IMR-90 (cell line): ENCODE measurements at regions not wholly inside any gene's neighbourhood (a gene's known extent, or its start where the extent isn't known, plus 50 kb on each side); places are given as distances from the start of the nearest gene placed in this dataset.

Experiments
- ATAC-seq: fragments of 200-7000 bp; cut with Tn5 transposase; 2 replicates; pipeline ENCODE4 v1.9.1; 2020; ENCODE audit warnings: low read depth, mild to moderate bottlenecking, moderate library complexity
- BruUV-seq: library from RNA; stranded (reverse); fragments of 400-500 nt; replicated peaks from 2 replicates; lab custom pipeline; 2021; lab: Mats Ljungman, UMichigan
- CTCF ChIA-PET: fragments of 300-600 bp; formaldehyde crosslinking; extraction: SDS; loops from one replicate; lab custom pipeline; 2021; ENCODE audit warnings: antibody characterized with exemption; lab: Yijun Ruan, JAX
- POLR2A ChIA-PET: fragments of 300-600 bp; sonication (Branson Sonifier 250); formaldehyde crosslinking; loops from one replicate; lab custom pipeline; 2022; ENCODE audit warnings: antibody characterized with exemption; ENCODE audit not compliant: unreplicated experiment; lab: Charles Lee
- DNase-seq: peaks from one replicate; pipeline ENCODE4 v3.0.0; 2013
- H2AFZ ChIP-seq: replicated peaks from 2 replicates; pipeline ENCODE3; 2013; ENCODE audit warnings: low read length, mild to moderate bottlenecking; ENCODE audit not compliant: poor library complexity
- H2AK5ac ChIP-seq: 2 replicates; pipeline ENCODE4 v1.6.1; 2013; ENCODE audit warnings: low read depth, low read length, inconsistent platforms
- H2AK9ac ChIP-seq: replicated peaks from 2 replicates; pipeline ENCODE3; 2013; ENCODE audit warnings: mild to moderate bottlenecking, low read depth, low read length, moderate library complexity; ENCODE audit not compliant: poor library complexity
- H2BK120ac ChIP-seq: 2 replicates; pipeline ENCODE4 v1.6.1; 2013; ENCODE audit warnings: low read depth, low read length, inconsistent platforms
- H2BK15ac ChIP-seq: 3 replicates; pipeline ENCODE4 v1.6.1; 2013; ENCODE audit warnings: low read depth, low read length, inconsistent platforms
- H2BK20ac ChIP-seq: 2 replicates; pipeline ENCODE4 v1.6.1; 2013; ENCODE audit warnings: low read depth, mild to moderate bottlenecking, inconsistent platforms, low read length, moderate library complexity
- H2BK5ac ChIP-seq: 2 replicates; pipeline ENCODE4 v1.6.1; 2013; ENCODE audit warnings: mild to moderate bottlenecking, low read depth, low read length, inconsistent platforms; ENCODE audit not compliant: poor library complexity, severe bottlenecking
- H3K14ac ChIP-seq: replicated peaks from 2 replicates; pipeline ENCODE4 v1.6.1; 2013; ENCODE audit warnings: low read depth, low read length, inconsistent platforms
- H3K18ac ChIP-seq: 2 replicates; pipeline ENCODE4 v1.6.1; 2013; ENCODE audit warnings: low read depth, low read length, control low read depth
- H3K23ac ChIP-seq: 2 replicates; pipeline ENCODE4 v1.6.1; 2013; ENCODE audit warnings: low read depth, low read length, inconsistent platforms
- H3K27ac ChIP-seq: 2 replicates; pipeline ENCODE4 v1.5.1; 2013; ENCODE audit warnings: mild to moderate bottlenecking, control low read depth, low read length; ENCODE audit not compliant: insufficient read depth
- H3K27me3 ChIP-seq: 2 replicates; pipeline ENCODE4 v1.6.1; 2013; ENCODE audit warnings: low read length; ENCODE audit not compliant: control insufficient read depth, insufficient read depth
- H3K36me3 ChIP-seq: 2 replicates; pipeline ENCODE4 v1.6.1; 2013; ENCODE audit warnings: low read length, mixed read lengths; ENCODE audit not compliant: control insufficient read depth, insufficient read depth
- H3K4ac ChIP-seq: 2 replicates; pipeline ENCODE4 v1.6.1; 2013; ENCODE audit warnings: low read depth, low read length, inconsistent platforms
- H3K4me1 ChIP-seq: 2 replicates; pipeline ENCODE4 v1.6.1; 2013; ENCODE audit warnings: low read length, mixed read lengths; ENCODE audit not compliant: control insufficient read depth, insufficient read depth
- H3K4me2 ChIP-seq: 2 replicates; pipeline ENCODE4 v1.6.1; 2013; ENCODE audit warnings: low read depth, mild to moderate bottlenecking, control low read depth, low read length, moderate library complexity
- H3K4me3 ChIP-seq: 2 replicates; pipeline ENCODE4 v1.5.1; 2013; ENCODE audit warnings: low read depth, mild to moderate bottlenecking, control low read depth, low read length, moderate library complexity; ENCODE audit not compliant: insufficient read depth
- H3K56ac ChIP-seq: 2 replicates; pipeline ENCODE4 v1.6.1; 2013; ENCODE audit warnings: low read length, inconsistent platforms; ENCODE audit not compliant: insufficient read depth; ENCODE audit errors: extremely low read depth
- H3K79me1 ChIP-seq, 2 experiments: 2 replicates each; pipeline ENCODE4 v1.6.1; 2013; ENCODE audit warnings: low read length in 2 of 2, inconsistent platforms in 1 of 2, low read depth in 1 of 2
- H3K9ac ChIP-seq: 2 replicates; pipeline ENCODE4 v1.6.1; 2013; ENCODE audit warnings: low read depth, low read length, control low read depth
- H3K9me1 ChIP-seq: 2 replicates; pipeline ENCODE4 v1.6.1; 2013; ENCODE audit warnings: low read length, inconsistent platforms; ENCODE audit not compliant: insufficient read depth
- H3K9me3 ChIP-seq: 2 replicates; pipeline ENCODE4 v1.6.1; 2013; ENCODE audit warnings: low read length; ENCODE audit not compliant: control insufficient read depth, insufficient read depth
- H4K20me1 ChIP-seq: 2 replicates; pipeline ENCODE4 v1.6.1; 2013; ENCODE audit warnings: low read length, inconsistent platforms; ENCODE audit not compliant: insufficient read depth
- H4K5ac ChIP-seq: 2 replicates; pipeline ENCODE4 v1.6.1; 2013; ENCODE audit warnings: mild to moderate bottlenecking, low read depth, low read length, control low read depth
- H4K8ac ChIP-seq, 2 experiments: 2 replicates each; pipeline ENCODE4 v1.6.1; 2013; ENCODE audit warnings: low read depth in 2 of 2, low read length in 2 of 2, control low read depth in 1 of 2, inconsistent platforms in 1 of 2
- H4K91ac ChIP-seq: 2 replicates; pipeline ENCODE4 v1.6.1; 2013; ENCODE audit warnings: low read depth, low read length, inconsistent platforms; ENCODE audit not compliant: insufficient read depth
- BHLHE40 ChIP-seq: fragments of 150-350 bp; IDR thresholded peaks from 2 replicates; pipeline ENCODE4 v1.6.1; 2016; ENCODE audit warnings: mild to moderate bottlenecking, low read depth, low read length
- CEBPB ChIP-seq: IDR thresholded peaks from 2 replicates; pipeline ENCODE4 v1.6.1; 2012; ENCODE audit warnings: low read depth, low read length, improper control_type of control experiment
- CTCF ChIP-seq: conservative IDR thresholded peaks from 2 replicates; pipeline ENCODE4 v1.5.1; 2012; ENCODE audit warnings: mild to moderate bottlenecking, low read depth, low read length, improper control_type of control experiment
- FOS ChIP-seq: fragments of 150-350 bp; IDR thresholded peaks from 2 replicates; pipeline ENCODE4 v1.6.1; 2016; ENCODE audit warnings: low read depth, low read length
- MAFK ChIP-seq: IDR thresholded peaks from 2 replicates; pipeline ENCODE4 v1.6.1; 2012; ENCODE audit warnings: low read depth, low read length, improper control_type of control experiment
- MAZ ChIP-seq: IDR thresholded peaks from 2 replicates; pipeline ENCODE4 v1.6.1; 2012; ENCODE audit warnings: low read depth, mild to moderate bottlenecking, low read length, improper control_type of control experiment, moderate library complexity, borderline replicate concordance
- MXI1 ChIP-seq: IDR thresholded peaks from 2 replicates; pipeline ENCODE4 v1.6.1; 2012; ENCODE audit warnings: low read depth, mild to moderate bottlenecking, low read length, moderate library complexity, borderline replicate concordance
- NFE2L2 ChIP-seq: fragments of 150-350 bp; IDR thresholded peaks from 2 replicates; pipeline ENCODE4 v1.6.1; 2016; ENCODE audit warnings: low read depth, mild to moderate bottlenecking, low read length
- POLR2A ChIP-seq: IDR thresholded peaks from 2 replicates; pipeline ENCODE4 v1.6.1; 2012; ENCODE audit warnings: mild to moderate bottlenecking, low read depth, low read length
- RAD21 ChIP-seq: IDR thresholded peaks from 2 replicates; pipeline ENCODE4 v1.6.1; 2012; ENCODE audit warnings: low read length, improper control_type of control experiment
- RCOR1 ChIP-seq: IDR thresholded peaks from 2 replicates; pipeline ENCODE4 v1.6.1; 2012; ENCODE audit warnings: mild to moderate bottlenecking, low read length, improper control_type of control experiment; ENCODE audit not compliant: insufficient replicate concordance
- RFX5 ChIP-seq: IDR thresholded peaks from 2 replicates; pipeline ENCODE4 v1.8.0; 2012; ENCODE audit warnings: low read depth, mild to moderate bottlenecking, low read length, moderate library complexity
- SMC3 ChIP-seq: fragments of 150-350 bp; IDR thresholded peaks from 2 replicates; pipeline ENCODE4 v1.6.1; 2016; ENCODE audit warnings: low read depth, mild to moderate bottlenecking, antibody characterized with exemption, low read length, moderate library complexity
- WGBS, 2 experiments: methylation state at CpG; one replicate each; pipeline versions ENCODE4 v1.1.5 to v1.1.7; 2013; ENCODE audit warnings: missing lambda C conversion rate in 2 of 2; ENCODE audit not compliant: insufficient read length in 1 of 2; ENCODE audit errors: extremely low coverage in 2 of 2; 5-methylcytosine and 5-hydroxymethylcytosine counted together
- dilution Hi-C: fragments of 300-500 bp; cut with HindIII; formaldehyde crosslinking; loops from one replicate; pipeline ENCODE4 v1.14.3; 2018; ENCODE audit warnings: low sequenced_read_pairs; ENCODE audit not compliant: unreplicated experiment
- in situ Hi-C: fragments of 300-500 bp; cut with MboI; formaldehyde crosslinking; loops from 3 replicates; pipeline ENCODE4 v1.14.3; 2019; ENCODE audit warnings: low sequenced_read_pairs, inconsistent platforms, mixed read lengths
- intact Hi-C: fragments of 100-400 bp; cut with micrococcal nuclease; formaldehyde crosslinking; loops from 2 replicates; pipeline ENCODE4 v1.10.0; 2022

GRCh38 chr3:41064070-41064469, 135.2 kb upstream of the CTNNB1 start:
- Histone ChIP-seq H2BK20ac (no peak overlapping the region), H3K14ac (no peak overlapping the region), H4K8ac (no peak overlapping the region), H2BK15ac (no peak overlapping the region), H4K20me1 (no peaks in the 10 kb centered on the region), H3K27ac (no peak overlapping the region), H3K4me1 (no peaks in the 10 kb centered on the region), H3K4me2 (no peak overlapping the region), H2BK5ac (no peak overlapping the region), H4K91ac (no peak overlapping the region), H3K27me3 (no peaks in the 10 kb centered on the region), H2AFZ (no peak overlapping the region), H2BK120ac (no peak overlapping the region), H3K23ac (no peak overlapping the region), H2AK9ac (no peak overlapping the region), H3K9me1 (no peaks in the 10 kb centered on the region), H3K36me3 (no peaks in the 10 kb centered on the region), H3K4ac (no peak overlapping the region), H3K56ac (no peak overlapping the region), H3K9me3 (no peaks in the 10 kb centered on the region; the same call in 1 of the 2 replicates), H3K79me1 (no peaks in the 10 kb centered on the region), H2AK5ac (no peak overlapping the region), H4K5ac (no peak overlapping the region), H3K18ac (no peak overlapping the region), H3K9ac (no peak overlapping the region), H3K4me3 (no peak overlapping the region)
- POLR2A ChIA-PET = no interaction called here
- dilution Hi-C loops = no loop called here
- in situ Hi-C loops = no loop called here
- no TSS peak for BruUV-seq
- no peak for DNase-seq
- CTCF ChIA-PET = no interaction called here
- TF ChIP-seq RAD21 (no peak), CEBPB (no peak), MXI1 (no peak), MAFK (no peak), SMC3 (no peak), MAZ (no peak), CTCF (no peak), FOS (no peak), RCOR1 (no peak), RFX5 (no peak), BHLHE40 (no peak), NFE2L2 (no peak), POLR2A (no peak)
- intact Hi-C loops = no loop called here
- no CpG with 5 or more reads among the region's 1 CpG for WGBS, 2 experiments
- no peak for ATAC-seq
